ENCODE measurements at regions not wholly inside any gene's neighbourhood (a gene's known extent, or its start where the extent isn't known, plus 50 kb on each side); places are given as distances from the start of the nearest gene placed in this dataset.

GRCh38 chr17:51496378-51496777, 236.0 kb downstream of the UTP18 start:
- no peak for DNase-seq

- no peak for DNase-seq
Measured at GRCh38 chr17:51499897-51500296, 239.6 kb downstream of the UTP18 start.

- no peak for DNase-seq
Measured at GRCh38 chr17:51500454-51500853, 240.1 kb downstream of the UTP18 start.

DNA sequence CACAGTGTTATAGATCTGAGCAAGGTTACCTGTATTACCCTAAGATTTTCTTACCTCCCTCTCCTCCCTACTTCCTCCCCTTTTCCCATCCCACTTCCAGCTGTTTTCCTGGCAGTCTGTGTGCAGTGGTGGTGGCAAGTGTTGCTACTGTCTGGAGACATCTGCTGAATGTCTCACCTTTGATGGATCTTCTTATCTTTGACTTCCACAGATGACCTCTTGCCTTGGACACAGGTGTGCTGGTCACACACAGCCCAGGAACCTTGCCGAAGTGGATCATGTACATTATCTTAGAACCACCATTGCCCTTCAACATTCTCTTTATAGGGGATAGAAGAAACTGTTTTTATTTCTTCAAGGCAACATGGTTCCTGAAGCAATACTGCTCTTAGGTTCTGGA, 245.1 kb downstream of the UTP18 start:
- DNase-seq = no peak

DNA sequence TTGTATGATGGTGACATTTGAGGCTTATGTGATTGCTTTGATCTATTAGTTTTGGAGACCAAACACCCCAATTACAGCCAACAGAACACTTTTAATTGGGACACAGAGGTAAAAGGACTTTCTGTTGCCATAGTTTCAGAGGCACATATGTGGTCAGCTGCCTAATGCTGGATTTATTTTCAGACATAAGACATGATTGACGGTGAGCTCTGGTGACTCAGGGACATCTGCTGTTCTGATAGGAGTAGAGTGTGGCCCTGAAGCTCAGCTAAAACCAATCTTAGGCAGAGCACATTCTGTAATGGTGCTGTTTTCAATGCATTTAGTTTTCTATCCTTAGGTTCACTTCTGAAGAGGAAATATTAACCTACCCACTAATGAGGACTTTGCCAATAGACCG, 247.1 kb downstream of the UTP18 start:
- no peak for DNase-seq

- DNase-seq = no peak
Measured at GRCh38 chr17:51508048-51508447, 247.7 kb downstream of the UTP18 start.

- DNase-seq = no peak
Measured at GRCh38 chr17:51510940-51511339, 250.6 kb downstream of the UTP18 start.

GRCh38 chr17:51512220-51512907, 252.0 kb downstream of the UTP18 start:
- DNase-seq = no peak

GRCh38 chr17:51516924-51517323, 256.6 kb downstream of the UTP18 start:
- no peak for DNase-seq

GRCh38 chr17:51524524-51524923, 264.2 kb downstream of the UTP18 start:
- DNase-seq = no peak

GRCh38 chr17:51526507-51526906, 266.2 kb downstream of the UTP18 start:
- DNase-seq = no peak

DNA sequence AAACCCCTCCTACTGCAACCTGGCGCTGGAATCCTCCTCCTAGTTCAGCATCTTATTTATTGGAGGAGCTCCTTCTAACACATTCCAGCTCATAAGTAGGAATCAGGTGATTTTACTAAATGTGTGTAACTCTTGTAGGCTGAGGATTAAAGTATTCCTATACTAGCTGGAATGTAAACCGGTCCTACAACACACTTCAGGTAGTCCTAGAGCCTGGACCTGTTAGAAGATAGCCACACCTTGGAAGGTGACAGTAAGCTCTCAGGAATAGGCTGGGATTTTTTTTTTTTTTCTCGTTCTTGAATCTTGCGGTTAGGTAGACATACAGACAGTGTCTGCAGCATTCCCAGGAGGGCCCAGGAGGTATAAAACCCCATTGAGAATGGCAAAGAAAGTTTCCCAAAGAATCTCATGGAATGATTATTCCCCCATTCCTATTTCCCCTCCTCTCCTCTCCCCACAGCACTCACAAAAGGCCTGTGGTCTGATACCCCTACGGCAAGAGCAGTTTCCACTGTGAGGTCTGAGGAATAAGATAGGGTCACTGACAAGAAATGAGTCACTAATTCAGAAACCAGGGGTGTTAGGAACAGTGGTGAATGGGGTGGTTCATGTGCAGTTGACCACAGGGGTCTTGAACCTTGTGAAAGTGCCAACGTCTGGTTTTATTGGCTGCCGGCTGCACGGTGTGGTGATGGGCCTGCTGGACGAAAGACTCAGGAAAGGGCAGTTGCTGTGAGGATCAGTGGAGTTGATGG, 267.1 kb downstream of the UTP18 start:
- DNase-seq = no peak

- DNase-seq = no peak
Measured at GRCh38 chr17:51528111-51528510, 267.8 kb downstream of the UTP18 start.

DNA sequence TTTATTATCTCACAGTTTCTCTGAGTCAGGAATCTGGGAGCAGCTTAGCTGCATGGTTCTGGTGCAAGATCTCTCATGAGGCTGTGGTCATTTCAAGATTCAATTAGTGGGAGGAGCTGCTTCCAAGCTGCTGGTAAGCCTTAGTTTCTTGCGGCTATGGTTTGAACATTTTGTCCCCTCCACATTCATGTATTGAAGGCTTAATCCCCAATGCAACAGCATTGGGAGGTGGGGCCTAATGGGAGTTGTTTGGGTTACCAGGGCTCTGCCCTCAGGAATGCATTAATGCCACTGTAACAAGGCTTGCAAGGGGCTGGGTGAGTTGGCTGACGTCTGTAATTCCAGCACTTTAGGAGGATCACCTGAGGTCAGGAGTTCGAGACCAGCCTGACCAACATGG, 272.9 kb downstream of the UTP18 start:
- no peak for DNase-seq

GRCh38 chr17:51533821-51534220, 273.5 kb downstream of the UTP18 start:
- no peak for DNase-seq

DNA sequence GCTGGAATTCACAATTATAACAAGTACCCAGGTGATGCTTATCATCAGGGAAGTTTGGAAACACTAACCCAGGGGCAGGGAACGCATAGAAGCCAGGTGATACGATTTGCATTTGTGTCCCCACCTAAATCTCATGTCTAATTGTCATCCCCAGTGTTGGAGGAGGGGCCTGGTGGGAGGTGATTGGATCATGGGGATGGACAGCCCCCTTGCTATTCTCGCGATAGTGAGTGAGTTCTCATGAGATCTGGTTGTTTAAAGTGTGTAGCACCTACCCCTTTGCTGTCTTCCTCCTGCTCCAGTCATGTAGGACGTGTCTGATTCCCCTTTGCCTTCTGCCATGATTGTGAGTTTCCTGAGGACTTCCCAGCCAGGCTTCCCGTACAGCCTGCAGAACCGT, 276.3 kb downstream of the UTP18 start:
- no peak for DNase-seq

DNA sequence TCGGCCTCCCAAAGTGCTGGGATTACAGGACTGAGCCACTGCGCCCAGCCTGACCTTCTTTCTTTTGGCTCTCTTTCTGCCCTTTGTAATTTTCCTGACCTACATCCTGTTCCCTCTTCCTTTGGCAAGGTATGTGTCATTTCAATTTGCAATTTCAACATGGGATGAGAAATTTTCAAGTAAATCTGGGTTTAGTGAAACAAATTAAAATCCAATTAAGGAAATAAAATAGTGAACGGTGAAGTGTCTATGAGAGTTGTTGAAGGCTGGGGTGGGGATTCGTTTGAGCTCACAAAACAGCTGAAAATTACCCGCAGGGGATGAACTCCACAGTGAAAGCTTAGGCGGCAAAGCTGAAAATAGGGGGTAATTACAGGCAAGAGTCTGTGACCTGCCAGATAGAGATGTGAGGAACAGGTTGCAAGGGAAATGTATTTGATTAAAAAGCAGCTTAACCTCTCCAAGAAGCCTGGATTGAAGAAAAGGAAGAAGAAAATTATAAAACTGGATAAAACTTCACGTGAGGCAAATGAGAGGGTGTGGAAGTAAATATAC, 277.7 kb downstream of the UTP18 start:
- no peak for DNase-seq

DNA sequence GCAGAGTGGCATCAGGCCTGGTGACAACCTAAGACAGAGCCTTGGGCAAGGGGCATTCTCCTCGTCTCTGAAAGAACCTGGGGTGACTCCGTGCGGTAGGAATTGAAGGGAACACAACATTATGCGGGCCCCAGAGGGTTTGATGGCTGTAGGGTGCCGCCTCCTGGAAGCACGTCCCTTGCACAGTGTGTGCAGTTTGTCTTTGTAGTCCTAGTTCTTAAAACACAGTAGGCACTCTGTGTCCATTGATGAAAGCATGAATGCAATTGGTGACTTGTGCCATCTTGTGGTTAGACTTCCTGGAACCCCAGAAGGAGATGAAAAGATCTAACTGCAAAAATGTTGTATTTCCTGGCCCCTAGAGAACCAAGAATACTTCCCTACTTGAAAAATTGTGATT, 279.8 kb downstream of the UTP18 start:
- DNase-seq = no peak

DNA sequence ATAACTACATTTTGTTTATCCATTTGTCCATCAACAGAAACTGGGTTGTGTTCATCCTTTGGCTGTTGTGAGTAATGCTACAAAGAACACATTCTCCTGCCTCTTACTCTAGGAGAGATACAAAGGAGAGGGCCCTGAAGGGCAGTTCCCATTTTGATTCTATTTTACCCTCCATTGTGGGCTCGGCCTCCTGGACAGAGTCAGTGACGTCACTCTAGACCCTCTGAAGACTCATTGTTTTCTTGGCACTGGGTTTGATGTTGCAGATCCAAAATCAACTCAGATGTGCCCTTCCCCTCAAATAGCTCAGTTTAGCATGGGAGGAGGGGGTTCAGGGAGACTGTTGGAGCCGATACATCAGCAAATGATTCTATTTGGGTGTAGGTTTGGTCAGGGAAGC, 280.9 kb downstream of the UTP18 start:
- no peak for DNase-seq

GRCh38 chr17:51546114-51546513, 285.8 kb downstream of the UTP18 start:
- no peak for DNase-seq

DNA sequence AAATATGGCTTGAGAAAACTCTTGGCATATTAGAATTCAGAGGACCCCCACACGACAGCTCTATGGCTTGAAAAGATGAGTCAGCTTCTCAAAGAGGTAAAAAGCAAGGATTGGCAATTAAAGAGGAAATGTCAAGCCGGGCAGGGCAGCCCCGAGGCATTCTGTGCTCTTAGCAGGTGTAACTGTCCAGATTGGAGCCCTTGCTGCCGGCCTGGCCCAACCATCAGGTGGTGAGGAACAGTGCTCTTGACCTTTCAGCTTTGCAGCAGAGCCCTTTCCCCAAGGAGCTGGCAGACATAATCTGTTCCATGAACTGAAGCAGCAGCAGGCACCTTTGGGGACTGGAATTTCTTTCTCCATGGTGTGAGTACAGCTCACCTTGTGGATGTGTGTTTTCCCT, 287.8 kb downstream of the UTP18 start:
- no peak for DNase-seq

DNA sequence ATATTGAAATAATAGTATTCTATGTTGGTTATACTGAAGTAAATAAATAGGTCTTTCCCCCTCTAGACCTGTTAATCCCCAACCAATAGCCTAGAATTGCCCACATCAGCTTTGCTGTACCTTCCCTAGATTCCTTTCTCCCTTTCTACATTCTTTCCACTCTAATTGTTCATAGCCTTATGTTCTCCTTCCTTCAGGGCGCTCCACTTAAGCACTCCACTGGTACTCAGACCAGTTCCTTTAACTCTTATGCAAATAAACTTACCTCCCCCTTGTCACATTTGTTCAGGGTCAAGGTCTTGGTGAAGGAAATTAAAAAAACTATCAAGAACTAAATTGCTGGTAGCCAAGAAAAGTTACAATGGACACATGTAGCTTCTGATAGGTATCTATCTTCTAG, 294.8 kb downstream of the UTP18 start:
- no peak for DNase-seq

DNA sequence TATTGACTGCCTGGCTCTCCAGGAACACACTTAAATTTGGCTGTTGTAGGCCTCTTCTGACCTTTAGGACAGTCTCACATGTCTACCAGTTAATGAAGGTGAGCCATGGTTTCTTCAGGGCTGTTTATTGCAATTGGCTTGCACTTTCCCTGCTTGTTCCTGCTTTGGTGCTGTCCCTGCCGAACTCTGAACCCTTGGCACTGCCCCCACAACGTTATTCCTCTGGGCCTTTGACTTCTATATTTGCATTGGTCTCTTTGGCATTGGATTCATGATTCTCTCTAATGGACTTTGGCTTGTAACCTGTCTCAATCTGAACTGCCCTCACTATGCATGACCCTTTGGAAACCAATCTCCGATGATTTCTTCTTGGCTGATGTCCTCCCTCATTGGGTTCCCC, 299.4 kb downstream of the UTP18 start:
- no peak for DNase-seq

DNA sequence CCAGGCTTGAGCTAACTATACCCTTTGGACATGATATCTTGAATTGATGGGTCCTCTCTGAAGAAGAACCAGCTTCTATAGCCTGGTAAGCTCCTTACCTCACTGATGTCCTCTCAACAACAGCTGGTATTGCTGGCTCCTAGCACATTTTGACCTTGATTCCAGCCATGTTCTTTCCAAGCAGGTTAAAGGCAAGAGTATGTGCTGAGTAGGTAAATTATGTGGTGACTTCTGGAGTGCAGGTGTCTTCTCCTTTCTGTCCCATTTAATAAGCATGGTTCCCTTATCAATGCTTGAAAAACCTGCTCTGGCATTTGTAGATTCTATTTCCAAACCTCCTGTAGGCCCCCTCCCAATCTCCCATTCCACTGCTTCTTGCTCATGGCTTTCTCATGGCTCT, 300.1 kb downstream of the UTP18 start:
- DNase-seq = no peak

GRCh38 chr17:51563961-51564360, 303.6 kb downstream of the UTP18 start:
- DNase-seq = no peak
